HCT116 (cell line): ENCODE measurements at regions not wholly inside any gene's neighbourhood (a gene's known extent, or its start where the extent isn't known, plus 50 kb on each side); places are given as distances from the start of the nearest gene placed in this dataset.

Experiments
- CTCF ChIP-seq, 3 experiments: fragments of 200-600 bp in 1 of 3; sonication (generic) in 1 of 3; IDR thresholded peaks in 2 of 3; conservative IDR thresholded peaks in 1 of 3; 2 replicates each; pipeline ENCODE4 v1.5.1; 2012 to 2017; ENCODE audit warnings: low read depth in 2 of 3, low read length in 2 of 3, antibody characterized with exemption in 1 of 3, borderline replicate concordance in 1 of 3, control low read depth in 1 of 3, mild to moderate bottlenecking in 1 of 3, mixed read lengths in 1 of 3, mixed run types in 1 of 3, moderate library complexity in 1 of 3; ENCODE audit not compliant: insufficient read depth in 1 of 3
- POLR2A ChIP-seq: IDR thresholded peaks from 2 replicates; pipeline ENCODE4 v1.7.0; 2011; ENCODE audit warnings: borderline replicate concordance; ENCODE audit not compliant: insufficient read depth, insufficient read length; ENCODE audit errors: extremely low read depth
- REST ChIP-seq: IDR thresholded peaks from 2 replicates; pipeline ENCODE4 v1.6.1; 2012; ENCODE audit warnings: low read depth
- YY1 ChIP-seq: IDR thresholded peaks from 2 replicates; pipeline ENCODE4 v1.6.1; 2011; ENCODE audit warnings: low read length, low read depth, moderate library complexity, mild to moderate bottlenecking; ENCODE audit not compliant: insufficient replicate concordance; ENCODE audit errors: extremely low read depth

DNA sequence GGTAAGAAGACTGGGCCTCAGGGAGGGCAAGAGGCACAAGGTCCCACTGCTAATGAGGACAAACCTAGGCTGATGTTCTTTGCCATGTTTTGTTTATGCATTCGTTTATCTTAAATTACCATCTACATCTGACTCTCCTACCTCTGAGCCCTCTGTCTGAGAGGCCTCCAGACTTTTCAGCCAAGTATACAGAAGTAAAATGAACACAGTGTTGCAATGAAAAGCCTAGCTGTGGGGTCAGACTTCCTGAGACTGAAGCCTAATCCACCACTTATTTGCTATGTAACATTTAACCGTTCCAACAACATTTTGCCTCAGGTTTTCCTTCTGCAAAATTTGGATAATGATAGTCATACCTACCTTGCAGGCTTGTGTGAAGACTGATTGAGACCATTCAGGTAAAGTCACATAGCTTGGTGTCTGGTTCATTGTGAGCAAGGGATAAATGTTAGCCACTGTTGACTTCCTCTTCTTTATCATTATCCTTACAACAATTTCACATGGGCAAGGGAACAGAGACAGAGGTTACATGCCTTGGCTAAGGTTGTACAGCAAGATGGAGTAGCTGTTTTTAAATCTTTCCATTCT lies 374.9 kb upstream of the CLINT1 start:
- no peak for TF ChIP-seq CTCF (IDR thresholded peaks at IDR 0.05 in 2 of 3, conservative IDR thresholded peaks at IDR 0.05 in 1 of 3; ENCODE audit: borderline replicate concordance in 1 of 3, insufficient read depth in 1 of 3, low read depth in 2 of 3, low read length in 2 of 3)
- no peak for TF ChIP-seq POLR2A
- TF ChIP-seq REST, result no peak
- TF ChIP-seq YY1, result no peak
